ENCODE measurements at regions not wholly inside any gene's neighbourhood (a gene's known extent, or its start where the extent isn't known, plus 50 kb on each side); places are given as distances from the start of the nearest gene placed in this dataset.

DNA sequence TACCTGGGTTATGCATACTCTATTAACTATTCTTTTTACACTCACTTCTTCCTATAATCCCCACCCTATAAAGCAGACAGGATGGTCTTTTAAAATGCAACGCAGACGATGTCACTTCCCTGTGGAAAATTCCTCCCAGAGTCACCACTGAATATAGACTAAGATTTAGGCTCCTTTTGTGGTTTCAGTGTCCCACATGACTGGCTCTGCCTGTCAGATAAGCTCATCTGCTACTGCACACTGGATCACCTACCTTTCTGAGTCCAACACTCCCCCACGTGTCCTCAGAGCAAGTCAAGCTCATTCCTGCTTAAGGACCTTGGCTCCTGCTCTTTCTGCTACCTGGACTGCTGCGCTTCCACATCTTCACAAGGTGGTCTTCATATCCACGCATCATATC, 73.0 kb upstream of the SIPA1L2 start:
- TF ChIP-seq CTCF (IDR thresholded peaks at IDR 0.05), result no peak
- TF ChIP-seq POLR2A (IDR thresholded peaks at IDR 0.05), result no peak

Data from testis (tissue), 2 donors.